Right lobe of liver (tissue), 4 donors: ENCODE measurements at regions not wholly inside any gene's neighbourhood (a gene's known extent, or its start where the extent isn't known, plus 50 kb on each side); places are given as distances from the start of the nearest gene placed in this dataset.

Source experiments
- POLR2A ChIP-seq: fragments of 450-650 bp; IDR thresholded peaks from one replicate; pipeline ENCODE4 v1.6.1; 2017; ENCODE audit warnings: antibody characterized with exemption, mild to moderate bottlenecking
- TF ChIP-seq, protein P1 (sequence below), 4 donors: fragments of 200-600 bp in 3 of 4; fragments of 450-650 bp in 1 of 4; IDR thresholded peaks; one replicate each; pipeline versions ENCODE4 v1.5.1 to v1.8.0; 2016 to 2022; ENCODE audit warnings: antibody characterized with exemption in 4 of 4, mild to moderate bottlenecking in 2 of 4
- donor health status: DM: no; HTN: no; CAD: no.
- donor health status: DM: no; HTN: no; CAD: no.
- donor health status: DM: no; HTN: yes; CAD: no.

GRCh38 chr14:41377932-41378331 is 228.7 kb upstream of the LRFN5 start:
- TF ChIP-seq, protein P1, sequence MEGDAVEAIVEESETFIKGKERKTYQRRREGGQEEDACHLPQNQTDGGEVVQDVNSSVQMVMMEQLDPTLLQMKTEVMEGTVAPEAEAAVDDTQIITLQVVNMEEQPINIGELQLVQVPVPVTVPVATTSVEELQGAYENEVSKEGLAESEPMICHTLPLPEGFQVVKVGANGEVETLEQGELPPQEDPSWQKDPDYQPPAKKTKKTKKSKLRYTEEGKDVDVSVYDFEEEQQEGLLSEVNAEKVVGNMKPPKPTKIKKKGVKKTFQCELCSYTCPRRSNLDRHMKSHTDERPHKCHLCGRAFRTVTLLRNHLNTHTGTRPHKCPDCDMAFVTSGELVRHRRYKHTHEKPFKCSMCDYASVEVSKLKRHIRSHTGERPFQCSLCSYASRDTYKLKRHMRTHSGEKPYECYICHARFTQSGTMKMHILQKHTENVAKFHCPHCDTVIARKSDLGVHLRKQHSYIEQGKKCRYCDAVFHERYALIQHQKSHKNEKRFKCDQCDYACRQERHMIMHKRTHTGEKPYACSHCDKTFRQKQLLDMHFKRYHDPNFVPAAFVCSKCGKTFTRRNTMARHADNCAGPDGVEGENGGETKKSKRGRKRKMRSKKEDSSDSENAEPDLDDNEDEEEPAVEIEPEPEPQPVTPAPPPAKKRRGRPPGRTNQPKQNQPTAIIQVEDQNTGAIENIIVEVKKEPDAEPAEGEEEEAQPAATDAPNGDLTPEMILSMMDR (IDR thresholded peaks at IDR 0.05), result no peak
- TF ChIP-seq POLR2A, result no peak
